DMS 273 (cell line): ENCODE measurements at regions not wholly inside any gene's neighbourhood (a gene's known extent, or its start where the extent isn't known, plus 50 kb on each side); places are given as distances from the start of the nearest gene placed in this dataset.

Source experiments
- DNase-seq: peaks from one replicate; lab custom pipeline; 2025; ENCODE audit not compliant: unreplicated experiment; lab: John Stamatoyannopoulos, UW

GRCh38 chr4:73001885-73002284 lies 67.6 kb downstream of the COX18 start:
- no peak for DNase-seq

- peak; percentile 0 for DNase-seq
Observed at GRCh38 chr4:72997409-72997808, 72.1 kb downstream of the COX18 start.

- no peak for DNase-seq
Observed at GRCh38 chr4:72994670-72995069, 74.8 kb downstream of the COX18 start.

- DNase-seq = no peak
Observed at GRCh38 chr4:72993876-72994275, 75.6 kb downstream of the COX18 start.

GRCh38 chr4:72991873-72992272 lies 77.6 kb downstream of the COX18 start:
- no peak for DNase-seq

- DNase-seq = no peak
Observed at GRCh38 chr4:72987741-72988729, 81.5 kb downstream of the COX18 start.

- no peak for DNase-seq
Observed at GRCh38 chr4:72984351-72984750, 85.2 kb downstream of the COX18 start.

GRCh38 chr4:72983709-72984108 lies 85.8 kb downstream of the COX18 start:
- no peak for DNase-seq

GRCh38 chr4:72977936-72978485 lies 91.5 kb downstream of the COX18 start:
- DNase-seq = no peak

- DNase-seq = no peak
Observed at GRCh38 chr4:72975488-72975784, 94.1 kb downstream of the COX18 start.

- DNase-seq = no peak
Observed at GRCh38 chr4:72974694-72975487, 94.6 kb downstream of the COX18 start.

GRCh38 chr4:72971572-72971971 lies 97.9 kb downstream of the COX18 start:
- no peak for DNase-seq

GRCh38 chr4:72970756-72971155 lies 98.8 kb downstream of the COX18 start:
- no peak for DNase-seq

- DNase-seq = no peak
Observed at GRCh38 chr4:72969976-72970375, 99.5 kb downstream of the COX18 start.

GRCh38 chr4:72966652-72967051 lies 102.9 kb downstream of the COX18 start:
- DNase-seq = no peak

GRCh38 chr4:72959411-72959810 lies 110.1 kb downstream of the COX18 start:
- no peak for DNase-seq

GRCh38 chr4:72954811-72955210 lies 114.7 kb downstream of the COX18 start:
- DNase-seq = no peak

- no peak for DNase-seq
Observed at GRCh38 chr4:72953571-72953970, 115.9 kb downstream of the COX18 start.

GRCh38 chr4:72951628-72952027 lies 117.9 kb downstream of the COX18 start:
- no peak for DNase-seq

- DNase-seq = no peak
Observed at GRCh38 chr4:72951147-72951546, 118.4 kb downstream of the COX18 start.

- no peak for DNase-seq
Observed at GRCh38 chr4:72948080-72948479, 121.4 kb downstream of the COX18 start.
